DOHH2 (cell line): ENCODE measurements at regions not wholly inside any gene's neighbourhood (a gene's known extent, or its start where the extent isn't known, plus 50 kb on each side); places are given as distances from the start of the nearest gene placed in this dataset.

Experiments
- EZH2phosphoT487 ChIP-seq: fragments of 200-600 bp; sonication (generic); IDR thresholded peaks from 2 replicates; pipeline ENCODE4 v1.6.1; 2017; ENCODE audit warnings: borderline replicate concordance, mild to moderate bottlenecking, antibody characterized with exemption, low read length, moderate library complexity, mixed read lengths
- TF ChIP-seq, protein P1 (sequence below): fragments of 200-600 bp; sonication (generic); IDR thresholded peaks from one replicate; pipeline ENCODE4 v1.5.1; 2014; ENCODE audit warnings: antibody characterized with exemption, mild to moderate bottlenecking, low read depth, low read length; ENCODE audit not compliant: poor library complexity, severe bottlenecking

DNA sequence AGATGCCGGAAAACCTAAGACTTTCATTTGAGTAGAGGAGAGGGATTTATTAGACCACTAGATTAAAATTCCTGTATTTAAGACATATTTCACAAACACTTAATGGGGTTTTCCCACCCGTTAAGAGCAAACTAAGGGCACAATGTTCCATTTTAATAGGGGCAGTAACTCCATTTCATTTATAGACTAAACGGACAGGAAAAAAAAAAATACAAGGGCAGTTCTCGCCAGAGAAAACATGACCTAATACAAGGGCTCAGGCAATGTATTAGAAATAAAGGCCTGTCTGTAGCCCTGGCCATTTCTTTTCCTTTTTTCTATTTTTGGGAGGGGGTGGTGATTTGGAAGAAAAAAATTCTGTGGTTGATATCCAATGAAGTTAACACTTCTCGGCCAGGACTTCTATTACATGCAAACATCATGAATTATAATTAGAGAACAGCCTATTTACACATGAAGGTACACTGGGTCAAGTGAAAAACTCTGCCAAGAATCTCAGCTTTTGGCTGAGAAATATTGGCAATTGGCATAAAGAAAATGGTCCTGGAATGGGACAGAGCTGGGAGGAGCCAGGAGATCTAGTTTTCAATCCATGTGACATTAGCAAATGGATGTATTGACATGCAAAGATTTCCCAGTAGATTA, 641.1 kb upstream of the TBX3 start:
- TF ChIP-seq, protein P1, sequence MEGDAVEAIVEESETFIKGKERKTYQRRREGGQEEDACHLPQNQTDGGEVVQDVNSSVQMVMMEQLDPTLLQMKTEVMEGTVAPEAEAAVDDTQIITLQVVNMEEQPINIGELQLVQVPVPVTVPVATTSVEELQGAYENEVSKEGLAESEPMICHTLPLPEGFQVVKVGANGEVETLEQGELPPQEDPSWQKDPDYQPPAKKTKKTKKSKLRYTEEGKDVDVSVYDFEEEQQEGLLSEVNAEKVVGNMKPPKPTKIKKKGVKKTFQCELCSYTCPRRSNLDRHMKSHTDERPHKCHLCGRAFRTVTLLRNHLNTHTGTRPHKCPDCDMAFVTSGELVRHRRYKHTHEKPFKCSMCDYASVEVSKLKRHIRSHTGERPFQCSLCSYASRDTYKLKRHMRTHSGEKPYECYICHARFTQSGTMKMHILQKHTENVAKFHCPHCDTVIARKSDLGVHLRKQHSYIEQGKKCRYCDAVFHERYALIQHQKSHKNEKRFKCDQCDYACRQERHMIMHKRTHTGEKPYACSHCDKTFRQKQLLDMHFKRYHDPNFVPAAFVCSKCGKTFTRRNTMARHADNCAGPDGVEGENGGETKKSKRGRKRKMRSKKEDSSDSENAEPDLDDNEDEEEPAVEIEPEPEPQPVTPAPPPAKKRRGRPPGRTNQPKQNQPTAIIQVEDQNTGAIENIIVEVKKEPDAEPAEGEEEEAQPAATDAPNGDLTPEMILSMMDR = no peak
- no peak for TF ChIP-seq EZH2phosphoT487
